C4-2B (cell line): ENCODE measurements at regions not wholly inside any gene's neighbourhood (a gene's known extent, or its start where the extent isn't known, plus 50 kb on each side); places are given as distances from the start of the nearest gene placed in this dataset.

Source experiments
- ZFX ChIP-seq: fragments of 450-650 bp; IDR thresholded peaks from 2 replicates; pipeline ENCODE4 v1.6.1; 2017
- TF ChIP-seq, protein P1 (sequence below): fragments of 450-650 bp; conservative IDR thresholded peaks from 2 replicates; pipeline ENCODE4 v1.5.1; 2017; ENCODE audit warnings: mild to moderate bottlenecking

GRCh38 chr2:176542476-176542875 lies 273.2 kb downstream of the MTX2 start:
- TF ChIP-seq, protein P1, sequence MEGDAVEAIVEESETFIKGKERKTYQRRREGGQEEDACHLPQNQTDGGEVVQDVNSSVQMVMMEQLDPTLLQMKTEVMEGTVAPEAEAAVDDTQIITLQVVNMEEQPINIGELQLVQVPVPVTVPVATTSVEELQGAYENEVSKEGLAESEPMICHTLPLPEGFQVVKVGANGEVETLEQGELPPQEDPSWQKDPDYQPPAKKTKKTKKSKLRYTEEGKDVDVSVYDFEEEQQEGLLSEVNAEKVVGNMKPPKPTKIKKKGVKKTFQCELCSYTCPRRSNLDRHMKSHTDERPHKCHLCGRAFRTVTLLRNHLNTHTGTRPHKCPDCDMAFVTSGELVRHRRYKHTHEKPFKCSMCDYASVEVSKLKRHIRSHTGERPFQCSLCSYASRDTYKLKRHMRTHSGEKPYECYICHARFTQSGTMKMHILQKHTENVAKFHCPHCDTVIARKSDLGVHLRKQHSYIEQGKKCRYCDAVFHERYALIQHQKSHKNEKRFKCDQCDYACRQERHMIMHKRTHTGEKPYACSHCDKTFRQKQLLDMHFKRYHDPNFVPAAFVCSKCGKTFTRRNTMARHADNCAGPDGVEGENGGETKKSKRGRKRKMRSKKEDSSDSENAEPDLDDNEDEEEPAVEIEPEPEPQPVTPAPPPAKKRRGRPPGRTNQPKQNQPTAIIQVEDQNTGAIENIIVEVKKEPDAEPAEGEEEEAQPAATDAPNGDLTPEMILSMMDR, result no peak
- no peak for TF ChIP-seq ZFX
